ENCODE measurements at regions not wholly inside any gene's neighbourhood (a gene's known extent, or its start where the extent isn't known, plus 50 kb on each side); places are given as distances from the start of the nearest gene placed in this dataset.

DNA sequence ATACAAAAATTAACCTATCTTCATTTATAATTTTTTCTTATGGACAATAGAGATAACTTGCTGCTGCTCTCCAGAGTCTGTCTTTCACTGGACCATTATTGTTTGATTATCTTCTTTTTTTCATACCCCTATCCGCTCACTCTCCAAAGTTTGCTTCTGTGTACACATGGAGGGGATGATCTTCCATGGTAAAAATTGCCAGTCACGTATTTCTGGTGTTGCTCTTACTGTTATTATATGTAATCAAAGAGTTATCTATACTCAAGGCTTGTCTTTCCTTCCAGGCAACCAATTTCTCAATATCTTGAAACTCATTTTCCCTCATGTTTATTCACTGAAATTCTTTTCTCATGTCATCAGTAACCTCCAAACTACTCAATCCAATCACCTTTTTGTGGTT lies 817.8 kb upstream of the NECTIN3 start:
- TF ChIP-seq, protein P1, sequence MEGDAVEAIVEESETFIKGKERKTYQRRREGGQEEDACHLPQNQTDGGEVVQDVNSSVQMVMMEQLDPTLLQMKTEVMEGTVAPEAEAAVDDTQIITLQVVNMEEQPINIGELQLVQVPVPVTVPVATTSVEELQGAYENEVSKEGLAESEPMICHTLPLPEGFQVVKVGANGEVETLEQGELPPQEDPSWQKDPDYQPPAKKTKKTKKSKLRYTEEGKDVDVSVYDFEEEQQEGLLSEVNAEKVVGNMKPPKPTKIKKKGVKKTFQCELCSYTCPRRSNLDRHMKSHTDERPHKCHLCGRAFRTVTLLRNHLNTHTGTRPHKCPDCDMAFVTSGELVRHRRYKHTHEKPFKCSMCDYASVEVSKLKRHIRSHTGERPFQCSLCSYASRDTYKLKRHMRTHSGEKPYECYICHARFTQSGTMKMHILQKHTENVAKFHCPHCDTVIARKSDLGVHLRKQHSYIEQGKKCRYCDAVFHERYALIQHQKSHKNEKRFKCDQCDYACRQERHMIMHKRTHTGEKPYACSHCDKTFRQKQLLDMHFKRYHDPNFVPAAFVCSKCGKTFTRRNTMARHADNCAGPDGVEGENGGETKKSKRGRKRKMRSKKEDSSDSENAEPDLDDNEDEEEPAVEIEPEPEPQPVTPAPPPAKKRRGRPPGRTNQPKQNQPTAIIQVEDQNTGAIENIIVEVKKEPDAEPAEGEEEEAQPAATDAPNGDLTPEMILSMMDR (IDR thresholded peaks at IDR 0.05): no peak
- no peak for TF ChIP-seq POLR2A (IDR thresholded peaks at IDR 0.05)

Data from uterus (tissue), 2 donors.